Vagina (tissue), 2 donors: ENCODE measurements at regions not wholly inside any gene's neighbourhood (a gene's known extent, or its start where the extent isn't known, plus 50 kb on each side); places are given as distances from the start of the nearest gene placed in this dataset.

ENCODE experiments used
- POLR2A ChIP-seq, 2 donors: fragments of 450-650 bp; IDR thresholded peaks; one replicate each; pipeline ENCODE4 v1.6.1; 2017; ENCODE audit warnings: antibody characterized with exemption in 2 of 2, mild to moderate bottlenecking in 2 of 2, moderate library complexity in 2 of 2
- POLR2AphosphoS5 ChIP-seq, 2 donors: sonication (generic); formaldehyde crosslinking; IDR thresholded peaks; one replicate each; pipeline ENCODE4 v1.9.0; 2017; ENCODE audit warnings: antibody characterized with exemption in 2 of 2, mild to moderate bottlenecking in 2 of 2, low read depth in 1 of 2; ENCODE audit not compliant: insufficient read depth in 1 of 2

GRCh38 chr21:35399706-35400105 lies 350.6 kb upstream of the RUNX1 start:
- TF ChIP-seq POLR2A (IDR thresholded peaks at IDR 0.05) (no peak), POLR2AphosphoS5 (IDR thresholded peaks at IDR 0.05; ENCODE audit: insufficient read depth in 1 of 2, low read depth in 1 of 2) (no peak)
